AG08395 (cell line): ENCODE measurements at regions not wholly inside any gene's neighbourhood (a gene's known extent, or its start where the extent isn't known, plus 50 kb on each side); places are given as distances from the start of the nearest gene placed in this dataset.
A peak's percentile ranks its signal among the peaks of the same experiment; 100 is the strongest.

Experiments
- DNase-seq: peaks from one replicate; pipeline ENCODE4 v3.0.0; 2012; ENCODE audit warnings: mixed read lengths, low spot score

GRCh38 chr3:155029941-155030340, 50.2 kb upstream of the MME start:
- DNase-seq = no peak

- peak; percentile 24 for DNase-seq
These were observed 53.0 kb upstream of the MME start for GRCh38 chr3:155026999-155027591.

- DNase-seq = no peak
These were observed 56.0 kb upstream of the MME start for GRCh38 chr3:155024006-155024638.

GRCh38 chr3:155022896-155023295, 57.2 kb upstream of the MME start:
- no peak for DNase-seq

GRCh38 chr3:155019575-155019974, 60.5 kb upstream of the MME start:
- DNase-seq = peak; percentile 36

GRCh38 chr3:155018621-155019330, 61.3 kb upstream of the MME start:
- no peak for DNase-seq

- no peak for DNase-seq
These were observed 64.2 kb upstream of the MME start for GRCh38 chr3:155015776-155016436.

- no peak for DNase-seq
These were observed 65.2 kb upstream of the MME start for GRCh38 chr3:155014953-155015352.

- DNase-seq = no peak
These were observed 66.7 kb upstream of the MME start for GRCh38 chr3:155013427-155013826.

- no peak for DNase-seq
These were observed 67.5 kb upstream of the MME start for GRCh38 chr3:155012584-155012983.

- DNase-seq = no peak
These were observed 69.7 kb upstream of the MME start for GRCh38 chr3:155010416-155010815.

- no peak for DNase-seq
These were observed 70.9 kb upstream of the MME start for GRCh38 chr3:155009217-155009616.

GRCh38 chr3:155007729-155008128, 72.4 kb upstream of the MME start:
- no peak for DNase-seq

- no peak for DNase-seq
These were observed 78.7 kb upstream of the MME start for GRCh38 chr3:155001289-155002010.

GRCh38 chr3:154992655-154993054, 87.5 kb upstream of the MME start:
- DNase-seq = no peak

GRCh38 chr3:154990543-154990942, 89.6 kb upstream of the MME start:
- DNase-seq = no peak

- DNase-seq = no peak
These were observed 92.3 kb upstream of the MME start for GRCh38 chr3:154987846-154988245.

GRCh38 chr3:154981664-154982063, 98.5 kb upstream of the MME start:
- no peak for DNase-seq

GRCh38 chr3:154981201-154981600, 98.9 kb upstream of the MME start:
- peak; percentile 9 for DNase-seq

- no peak for DNase-seq
These were observed 100.8 kb upstream of the MME start for GRCh38 chr3:154979331-154979730.

GRCh38 chr3:154977666-154978065, 102.5 kb upstream of the MME start:
- DNase-seq = no peak
